ENCODE measurements at regions not wholly inside any gene's neighbourhood (a gene's known extent, or its start where the extent isn't known, plus 50 kb on each side); places are given as distances from the start of the nearest gene placed in this dataset.
A peak's percentile ranks its signal among the peaks of the same experiment; 100 is the strongest.

DNA sequence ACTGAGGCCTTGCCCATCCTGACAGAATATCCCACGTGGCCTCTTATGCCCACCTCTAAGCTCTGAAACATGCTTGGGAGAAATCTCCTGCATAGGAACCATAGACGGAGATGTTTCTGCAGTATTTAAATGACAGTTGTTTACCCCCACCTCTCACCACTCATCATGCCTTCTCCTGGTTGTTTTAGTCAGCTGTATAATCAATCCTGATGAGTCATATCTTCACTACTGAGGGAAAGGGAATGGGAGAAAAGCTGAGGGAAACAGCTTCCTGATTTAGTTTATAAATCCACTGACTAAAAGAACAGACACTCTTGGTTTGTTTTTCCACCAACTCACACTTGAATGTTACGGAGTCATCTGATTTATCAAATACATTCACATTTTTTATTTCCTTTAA, 113.2 kb upstream of the TENT5A start:
- intact Hi-C loops (cut with DNase I; ENCODE audit: low total_unique reads): no loop called here
- no peak for DNase-seq
- H3K4me3 ChIP-seq: no peak overlapping the region
- H3K36me3 ChIP-seq: no peaks in the 10 kb centered on the region
- no peaks in the 10 kb centered on the region for H3K27me3 ChIP-seq
- no peaks in the 10 kb centered on the region for H3K9me3 ChIP-seq
- peaks cover 0 to 57% (median 25%) of the 10 kb centered on the region in 4 donors for H3K4me1 ChIP-seq
- TF ChIP-seq, protein P1, sequence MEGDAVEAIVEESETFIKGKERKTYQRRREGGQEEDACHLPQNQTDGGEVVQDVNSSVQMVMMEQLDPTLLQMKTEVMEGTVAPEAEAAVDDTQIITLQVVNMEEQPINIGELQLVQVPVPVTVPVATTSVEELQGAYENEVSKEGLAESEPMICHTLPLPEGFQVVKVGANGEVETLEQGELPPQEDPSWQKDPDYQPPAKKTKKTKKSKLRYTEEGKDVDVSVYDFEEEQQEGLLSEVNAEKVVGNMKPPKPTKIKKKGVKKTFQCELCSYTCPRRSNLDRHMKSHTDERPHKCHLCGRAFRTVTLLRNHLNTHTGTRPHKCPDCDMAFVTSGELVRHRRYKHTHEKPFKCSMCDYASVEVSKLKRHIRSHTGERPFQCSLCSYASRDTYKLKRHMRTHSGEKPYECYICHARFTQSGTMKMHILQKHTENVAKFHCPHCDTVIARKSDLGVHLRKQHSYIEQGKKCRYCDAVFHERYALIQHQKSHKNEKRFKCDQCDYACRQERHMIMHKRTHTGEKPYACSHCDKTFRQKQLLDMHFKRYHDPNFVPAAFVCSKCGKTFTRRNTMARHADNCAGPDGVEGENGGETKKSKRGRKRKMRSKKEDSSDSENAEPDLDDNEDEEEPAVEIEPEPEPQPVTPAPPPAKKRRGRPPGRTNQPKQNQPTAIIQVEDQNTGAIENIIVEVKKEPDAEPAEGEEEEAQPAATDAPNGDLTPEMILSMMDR (IDR thresholded peaks at IDR 0.05): no peak
- peak overlapping the region; percentile 46 to 47 for H3K27ac ChIP-seq

DNA sequence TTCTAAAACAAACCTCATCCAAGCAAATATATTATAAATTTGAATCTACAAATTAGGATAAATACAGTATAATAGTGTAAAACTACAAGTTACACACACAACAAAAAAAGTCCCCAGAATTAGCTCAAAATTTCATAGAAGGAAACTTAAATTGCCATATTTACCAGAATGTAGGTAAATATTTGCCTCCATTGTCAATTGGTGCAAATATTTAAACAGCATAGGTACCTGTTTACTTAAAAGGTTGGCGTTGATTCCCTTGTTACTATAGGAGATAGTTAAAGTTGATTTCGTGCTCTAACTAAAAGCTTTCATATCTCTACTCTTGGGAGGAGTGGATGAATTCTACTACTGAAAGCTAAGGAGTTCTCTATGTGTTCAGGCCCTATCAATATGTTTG, 111.6 kb upstream of the TENT5A start:
- TF ChIP-seq, protein P1 (IDR thresholded peaks at IDR 0.05): no peak
- H3K27me3 ChIP-seq: no peaks in the 10 kb centered on the region
- intact Hi-C loops (cut with DNase I; ENCODE audit: low total_unique reads): no loop called here
- no peaks in the 10 kb centered on the region for H3K36me3 ChIP-seq
- no peak overlapping the region for H3K4me3 ChIP-seq
- peaks cover 0 to 68% (median 37%) of the 10 kb centered on the region in 4 donors for H3K4me1 ChIP-seq
- no peaks in the 10 kb centered on the region for H3K9me3 ChIP-seq
- DNase-seq: no peak
- no peak overlapping the region for H3K27ac ChIP-seq

GRCh38 chr6:81863123-81863522, 110.6 kb upstream of the TENT5A start:
- no peaks in the 10 kb centered on the region for H3K9me3 ChIP-seq
- peaks cover 0 to 78% (median 46%) of the 10 kb centered on the region in 4 donors for H3K4me1 ChIP-seq
- intact Hi-C loops (cut with DNase I; ENCODE audit: low total_unique reads): no loop called here
- no peaks in the 10 kb centered on the region for H3K36me3 ChIP-seq
- H3K27me3 ChIP-seq: no peaks in the 10 kb centered on the region
- H3K4me3 ChIP-seq: no peak overlapping the region
- peak overlapping the region; percentile 51 to 78 for H3K27ac ChIP-seq
- TF ChIP-seq, protein P1 (IDR thresholded peaks at IDR 0.05): no peak
- no peak for DNase-seq

DNA sequence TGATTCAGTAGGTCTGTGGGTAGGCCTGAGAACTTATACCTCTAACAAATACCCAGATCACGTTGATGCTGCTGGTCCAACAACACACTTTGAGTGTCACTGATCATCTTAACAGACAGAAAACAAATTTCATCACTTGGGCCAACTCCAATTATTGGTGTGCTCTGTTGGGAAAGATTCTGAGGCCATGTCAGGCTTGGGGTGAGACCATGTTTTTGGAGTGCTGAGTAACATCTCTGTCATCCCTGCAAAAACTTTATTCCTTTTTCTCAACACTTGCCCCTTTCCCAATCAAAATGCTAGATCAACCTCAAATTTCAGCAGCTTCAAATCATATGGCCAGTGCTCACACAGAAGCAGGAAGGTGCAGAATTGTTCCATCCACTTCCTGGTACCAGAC, 108.8 kb upstream of the TENT5A start:
- Histone ChIP-seq H3K4me1 (peaks cover 0 to 90% (median 50%) of the 10 kb centered on the region in 4 donors), H3K4me3 (no peak overlapping the region), H3K36me3 (no peaks in the 10 kb centered on the region), H3K27me3 (no peaks in the 10 kb centered on the region), H3K9me3 (no peaks in the 10 kb centered on the region), H3K27ac (peak overlapping the region; percentile 73 to 78)
- DNase-seq: no peak
- intact Hi-C loops (cut with DNase I; ENCODE audit: low total_unique reads): no loop called here
- TF ChIP-seq, protein P1 (IDR thresholded peaks at IDR 0.05): no peak

DNA sequence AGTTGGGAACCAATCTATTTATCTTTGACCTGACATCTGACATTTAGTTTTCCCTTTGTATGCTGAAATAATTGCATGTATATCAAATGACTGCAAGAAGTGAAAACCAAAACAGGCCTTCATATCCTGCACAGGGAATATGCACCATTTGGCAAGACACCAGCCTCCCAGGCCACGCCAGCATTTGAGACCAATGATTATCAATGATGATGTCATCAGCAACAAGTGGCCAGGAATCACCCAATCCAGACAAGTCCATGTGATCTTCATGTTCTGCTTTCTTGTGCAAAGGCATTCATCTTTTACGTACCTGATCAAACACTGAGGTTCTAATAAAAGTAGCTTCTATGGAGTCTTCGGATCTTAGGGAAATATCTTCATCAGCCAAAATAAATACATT, 107.4 kb upstream of the TENT5A start:
- H3K4me3 ChIP-seq: no peak overlapping the region
- H3K27ac ChIP-seq: peak overlapping the region; percentile 73 to 78
- intact Hi-C loops (cut with DNase I; ENCODE audit: low total_unique reads): no loop called here
- H3K4me1 ChIP-seq: peaks cover 0 to 80% (median 43%) of the 10 kb centered on the region in 4 donors
- H3K9me3 ChIP-seq: no peaks in the 10 kb centered on the region
- H3K27me3 ChIP-seq: no peaks in the 10 kb centered on the region
- TF ChIP-seq, protein P1 (IDR thresholded peaks at IDR 0.05): no peak
- DNase-seq: peak; percentile 50 to 76
- H3K36me3 ChIP-seq: no peaks in the 10 kb centered on the region

GRCh38 chr6:81857812-81858211, 105.3 kb upstream of the TENT5A start:
- intact Hi-C loops (cut with DNase I; ENCODE audit: low total_unique reads): no loop called here
- TF ChIP-seq, protein P1 (IDR thresholded peaks at IDR 0.05): no peak
- Histone ChIP-seq H3K27me3 (no peaks in the 10 kb centered on the region), H3K4me1 (peaks cover 0 to 60% (median 38%) of the 10 kb centered on the region in 4 donors), H3K4me3 (no peak overlapping the region), H3K9me3 (no peaks in the 10 kb centered on the region), H3K27ac (peak overlapping the region; percentile 73 to 78), H3K36me3 (no peaks in the 10 kb centered on the region)
- no peak for DNase-seq

All from tibial artery (tissue), 4 donors.